Tongue (tissue), 1 donor: ENCODE measurements at regions not wholly inside any gene's neighbourhood (a gene's known extent, or its start where the extent isn't known, plus 50 kb on each side); places are given as distances from the start of the nearest gene placed in this dataset.
"Not testable (repeated sequence)": the region's sequence is repeated elsewhere in the genome, so short reads cannot be mapped to it uniquely, and the experiment has no call there.

ENCODE experiments used
- DNase-seq: peaks from one replicate; pipeline ENCODE4 v3.0.0-alpha.2; 2015

DNA sequence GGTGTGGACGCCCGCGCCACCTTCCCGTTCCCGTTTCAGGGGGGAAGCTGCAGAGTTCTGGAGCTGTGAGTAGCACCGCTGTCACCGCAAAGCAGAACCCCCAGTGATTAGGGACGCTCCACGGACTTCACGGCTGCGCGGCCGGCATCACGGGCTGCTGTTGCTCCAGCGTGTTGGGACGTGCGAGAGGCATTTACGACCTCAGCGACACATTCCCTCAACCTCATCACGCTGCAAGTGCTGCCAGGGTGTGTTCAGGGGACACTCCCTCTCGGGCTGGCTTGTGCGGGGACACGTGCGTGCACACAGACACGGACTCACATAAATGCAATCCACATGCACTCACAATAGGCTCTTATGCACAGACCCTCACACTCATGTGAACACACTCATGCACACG, 187.9 kb downstream of the NPIPB11 start:
- not testable (repeated sequence) for DNase-seq

DNA sequence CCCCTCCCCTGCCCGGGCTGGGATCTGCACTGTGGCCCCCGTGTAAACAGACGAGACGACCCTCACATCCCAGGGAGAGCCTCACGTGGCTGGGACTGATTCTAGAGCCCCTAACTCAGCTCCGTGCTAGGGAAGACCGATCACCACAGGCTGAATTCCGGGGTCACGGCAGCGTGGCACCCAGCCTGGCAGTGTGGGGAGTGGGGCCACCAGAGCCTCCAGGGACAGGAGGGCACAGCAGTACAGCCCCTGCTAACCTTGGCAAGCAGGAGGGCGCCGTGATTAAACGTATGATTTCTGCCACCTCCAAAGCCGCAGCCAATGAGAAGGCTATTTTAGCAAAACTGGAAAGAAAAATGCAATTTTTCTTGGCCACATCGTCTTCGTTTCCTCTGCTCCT, 188.3 kb downstream of the NPIPB11 start:
- not testable (repeated sequence) for DNase-seq

DNA sequence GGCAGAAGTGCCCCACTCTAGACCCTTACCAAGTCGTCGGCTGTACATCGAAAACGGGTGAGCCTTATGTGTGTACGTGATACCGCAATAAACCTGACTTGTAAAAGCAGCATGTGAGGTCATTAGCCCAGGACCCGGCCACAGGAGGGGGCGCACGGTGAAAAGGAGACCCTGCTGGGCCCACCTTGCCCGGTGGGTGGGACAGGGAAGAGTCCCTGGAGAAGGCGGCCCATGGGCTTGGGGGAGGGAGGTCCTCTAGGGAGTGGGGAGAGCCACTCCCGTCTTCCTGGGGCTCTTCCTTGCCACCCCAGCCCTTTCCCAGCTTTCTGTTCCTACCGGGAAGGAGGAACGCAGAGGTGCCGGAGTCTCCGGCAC, 188.8 kb downstream of the NPIPB11 start:
- not testable (repeated sequence) for DNase-seq

DNA sequence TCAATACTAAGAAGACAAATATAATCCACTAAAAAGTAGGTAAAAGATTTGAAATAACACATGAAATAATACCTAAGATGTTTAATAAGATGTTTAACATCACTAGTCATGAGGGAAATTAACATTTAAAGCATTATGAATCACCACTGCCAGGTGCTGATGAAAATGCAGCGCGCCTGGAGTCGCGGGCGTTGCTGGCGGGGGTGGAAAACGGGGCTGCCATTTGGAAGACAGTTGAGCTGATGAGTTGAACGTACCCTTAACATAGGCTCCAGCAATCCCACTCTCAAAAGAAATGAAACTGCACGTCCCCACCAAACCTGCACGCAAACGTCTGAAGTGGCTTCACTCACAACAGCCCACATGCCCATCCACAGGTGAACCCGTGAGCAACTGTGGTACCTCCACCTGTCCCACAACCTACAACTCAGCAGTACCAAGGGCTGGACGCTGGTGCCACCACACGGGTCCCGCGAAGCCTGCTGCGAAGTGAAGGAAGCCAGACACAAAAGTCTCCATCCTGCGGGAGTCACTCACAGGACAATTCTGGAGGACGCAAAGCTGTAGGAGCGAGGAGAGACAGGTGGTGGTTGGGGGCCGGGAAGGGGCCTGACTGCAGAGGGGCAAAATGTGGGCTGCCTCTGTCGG, 189.3 kb downstream of the NPIPB11 start:
- not testable (repeated sequence) for DNase-seq

DNA sequence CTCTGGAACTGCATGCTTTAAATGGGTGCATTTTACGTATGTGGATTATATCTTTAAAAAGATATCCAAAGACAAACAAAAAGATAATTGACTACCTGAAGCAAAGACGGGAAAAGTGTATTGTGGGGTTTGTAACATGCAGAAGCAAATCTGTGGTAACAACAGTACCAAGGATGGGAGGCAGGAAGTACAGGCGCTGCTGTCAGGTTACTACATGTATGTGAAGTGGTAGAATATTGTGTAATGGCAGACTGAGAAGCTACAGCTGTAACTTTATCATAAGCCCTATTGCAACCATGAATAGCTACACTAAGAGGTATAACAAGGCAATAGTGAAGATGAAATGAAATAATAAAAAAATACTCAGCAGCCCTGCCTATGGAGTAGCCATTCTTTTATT, 192.7 kb downstream of the NPIPB11 start:
- not testable (repeated sequence) for DNase-seq

DNA sequence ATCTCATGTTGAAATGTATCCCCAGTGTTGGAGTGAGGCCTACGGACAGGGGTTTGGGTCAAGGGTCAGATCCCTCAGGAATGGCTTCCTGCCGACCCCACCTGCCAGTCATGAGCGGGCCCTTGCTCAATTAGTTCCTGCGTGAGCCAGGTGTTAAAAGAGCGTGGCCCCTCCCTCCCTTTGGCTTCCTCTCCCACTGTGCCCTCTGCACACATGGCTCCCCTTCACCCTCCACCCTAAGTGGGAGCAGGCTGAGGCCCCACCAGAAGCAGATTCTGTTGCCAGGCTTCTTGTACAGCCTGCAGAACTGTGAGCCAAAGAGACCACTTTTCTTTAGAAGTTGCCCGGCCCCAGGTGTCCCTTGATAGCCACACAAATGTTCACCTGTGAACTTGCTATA, 193.3 kb downstream of the NPIPB11 start:
- DNase-seq = not testable (repeated sequence)

DNA sequence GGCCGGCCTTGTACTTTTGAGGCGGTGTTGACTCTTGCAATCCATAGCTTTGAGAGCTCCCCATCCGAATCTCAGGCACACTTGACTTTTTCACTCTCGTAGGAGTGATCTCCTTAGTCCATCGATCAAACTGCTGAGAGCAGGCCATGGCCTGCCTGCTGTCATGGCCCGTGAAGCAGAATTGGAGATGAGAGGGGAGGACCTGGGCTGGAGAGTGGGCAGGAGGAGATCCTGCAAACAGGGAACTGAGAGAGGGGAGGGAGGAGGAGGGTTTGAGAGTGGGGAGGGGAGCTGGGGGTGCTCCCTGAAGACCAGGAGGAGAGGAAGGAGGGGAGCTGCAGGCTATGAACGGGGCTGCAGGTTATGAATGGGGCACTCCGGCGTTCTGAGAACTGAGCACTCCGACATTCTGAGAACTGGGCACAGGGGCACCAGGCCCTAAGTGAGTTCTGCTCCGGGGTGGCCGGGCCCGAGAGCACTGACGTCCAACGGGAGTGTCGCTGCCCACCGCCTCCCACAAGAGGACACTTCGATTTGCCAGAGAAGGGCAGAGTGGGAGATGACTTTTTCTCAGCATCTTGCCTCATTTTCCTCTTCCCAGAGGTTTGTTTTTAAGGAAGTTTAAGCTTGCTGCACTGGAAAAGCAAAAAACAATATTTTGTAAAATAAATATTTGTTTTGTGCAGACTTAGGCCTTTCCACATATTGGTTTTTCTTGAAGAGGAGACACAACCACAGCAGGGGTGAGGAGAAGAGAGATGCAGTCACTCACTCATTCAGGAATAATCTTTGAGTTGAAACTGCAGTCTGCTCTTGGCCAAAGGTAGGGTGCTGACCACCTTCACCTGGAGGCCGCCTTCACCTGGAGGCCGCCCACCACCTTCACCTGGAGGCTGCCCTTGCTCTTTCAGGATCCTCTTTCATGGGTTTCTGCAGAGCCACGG, 194.2 kb downstream of the NPIPB11 start:
- not testable (repeated sequence) for DNase-seq

DNA sequence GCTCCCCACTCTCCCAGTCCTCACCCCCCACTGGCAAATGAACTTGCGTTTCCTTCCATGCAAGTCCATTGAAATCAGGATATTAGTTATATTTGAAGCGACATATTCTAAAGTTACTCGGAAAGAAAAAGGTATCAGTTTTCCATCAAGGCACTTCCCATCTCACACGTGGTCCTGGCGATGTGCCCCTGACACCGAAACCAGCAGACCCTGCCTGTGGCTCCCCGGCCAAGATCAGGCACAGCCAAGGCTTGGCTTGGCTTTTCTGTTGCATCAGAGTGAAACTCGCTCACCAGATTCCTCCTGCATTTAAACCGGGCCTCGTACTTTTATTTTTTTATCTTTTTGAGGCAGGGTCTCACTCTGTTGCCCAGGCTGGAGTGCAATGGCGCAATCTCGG, 195.1 kb downstream of the NPIPB11 start:
- not testable (repeated sequence) for DNase-seq

DNA sequence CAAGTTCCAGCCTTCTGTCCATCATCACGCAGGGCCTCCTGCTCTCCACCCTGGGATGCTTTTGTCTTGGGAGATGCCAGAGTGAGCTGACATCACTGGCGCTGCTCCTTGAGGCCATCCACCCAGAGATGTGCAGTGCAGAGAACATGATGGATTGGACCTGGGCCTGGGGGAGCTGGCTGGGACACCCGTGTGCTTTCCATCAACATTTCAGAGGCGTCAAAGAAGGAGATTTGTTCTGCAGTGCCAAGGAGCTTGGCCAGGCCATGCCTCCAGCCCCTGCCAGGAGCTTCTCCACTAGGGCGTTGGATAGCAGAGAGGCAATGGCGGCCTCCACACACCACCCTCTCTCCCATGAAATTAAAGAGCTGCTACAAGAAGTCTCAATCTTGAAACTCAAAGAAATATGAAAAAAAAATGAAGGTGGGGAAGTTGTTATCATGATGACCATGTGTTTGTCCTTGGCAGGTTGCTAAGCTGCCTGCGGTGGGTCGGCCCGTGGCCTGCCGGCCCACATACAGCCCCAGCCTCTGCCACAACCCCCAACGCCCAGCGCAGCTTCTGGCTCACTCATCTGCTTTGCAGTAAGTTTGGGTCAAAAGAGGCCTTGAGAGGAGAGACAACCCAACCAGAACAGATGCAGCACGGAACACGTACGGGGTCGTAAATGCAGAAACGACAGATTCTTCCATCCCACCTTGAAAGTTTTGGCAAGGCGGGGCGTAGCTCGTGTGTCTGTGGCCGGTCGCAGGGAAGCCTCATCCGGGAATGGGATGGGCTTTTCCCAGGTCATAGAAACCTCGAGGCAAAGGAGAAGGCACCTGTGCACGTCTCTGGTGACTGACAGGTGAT, 196.0 kb downstream of the NPIPB11 start:
- not testable (repeated sequence) for DNase-seq

DNA sequence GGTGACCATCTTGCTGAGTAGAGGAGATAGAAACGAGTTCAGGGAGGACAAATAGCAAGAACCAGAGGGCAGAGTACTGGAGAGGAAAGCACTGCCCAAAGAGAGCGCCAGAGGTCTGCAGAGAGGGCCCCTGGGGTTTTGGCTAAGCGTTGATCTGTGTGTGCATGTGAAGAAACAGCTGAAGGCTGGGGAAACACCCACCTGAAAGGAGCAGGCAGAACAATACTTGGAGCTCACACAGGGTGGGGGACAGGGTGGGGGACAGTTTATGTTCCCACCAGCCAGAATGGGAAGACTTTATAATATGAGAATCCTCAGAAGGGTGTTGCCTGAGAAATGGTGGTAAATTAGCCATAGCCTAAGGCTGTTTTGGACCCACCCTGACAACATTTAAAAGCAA, 200.4 kb downstream of the NPIPB11 start:
- not testable (repeated sequence) for DNase-seq

DNA sequence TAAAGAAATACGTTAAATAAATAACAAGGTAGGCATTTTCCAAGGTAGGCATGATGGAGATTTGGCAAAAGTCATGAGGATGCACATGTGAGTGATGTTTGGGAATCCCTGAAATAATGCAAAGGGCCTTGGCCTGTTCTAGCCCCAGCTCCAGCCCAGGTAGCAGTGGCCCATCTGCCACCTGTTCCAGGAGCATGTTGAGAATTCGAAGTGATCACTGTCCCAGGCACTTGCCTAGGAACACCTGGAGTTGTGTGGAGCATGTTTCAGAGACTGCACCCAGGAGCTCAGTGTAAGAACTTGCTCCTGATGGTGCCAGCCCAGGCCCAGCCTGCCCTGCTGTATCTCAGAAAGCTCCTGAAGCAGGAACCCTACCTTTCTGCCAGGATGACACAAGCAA, 201.4 kb downstream of the NPIPB11 start:
- not testable (repeated sequence) for DNase-seq

DNA sequence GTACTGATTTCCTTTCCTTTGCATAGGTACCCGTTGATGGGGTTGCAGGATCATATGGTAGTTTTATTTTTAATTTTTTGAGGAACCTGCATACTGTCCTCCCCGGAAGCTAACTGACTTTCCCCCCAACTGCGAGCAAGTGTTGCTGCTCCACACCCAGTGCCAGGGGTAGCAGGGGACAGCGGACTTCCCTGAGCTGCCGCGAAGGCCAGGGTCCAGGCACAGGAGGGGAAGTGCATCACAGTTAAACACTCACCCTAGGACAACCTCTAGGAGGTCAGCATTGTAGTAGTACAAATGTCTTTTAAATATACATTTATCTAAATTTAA, 201.7 kb downstream of the NPIPB11 start:
- DNase-seq = no peak

DNA sequence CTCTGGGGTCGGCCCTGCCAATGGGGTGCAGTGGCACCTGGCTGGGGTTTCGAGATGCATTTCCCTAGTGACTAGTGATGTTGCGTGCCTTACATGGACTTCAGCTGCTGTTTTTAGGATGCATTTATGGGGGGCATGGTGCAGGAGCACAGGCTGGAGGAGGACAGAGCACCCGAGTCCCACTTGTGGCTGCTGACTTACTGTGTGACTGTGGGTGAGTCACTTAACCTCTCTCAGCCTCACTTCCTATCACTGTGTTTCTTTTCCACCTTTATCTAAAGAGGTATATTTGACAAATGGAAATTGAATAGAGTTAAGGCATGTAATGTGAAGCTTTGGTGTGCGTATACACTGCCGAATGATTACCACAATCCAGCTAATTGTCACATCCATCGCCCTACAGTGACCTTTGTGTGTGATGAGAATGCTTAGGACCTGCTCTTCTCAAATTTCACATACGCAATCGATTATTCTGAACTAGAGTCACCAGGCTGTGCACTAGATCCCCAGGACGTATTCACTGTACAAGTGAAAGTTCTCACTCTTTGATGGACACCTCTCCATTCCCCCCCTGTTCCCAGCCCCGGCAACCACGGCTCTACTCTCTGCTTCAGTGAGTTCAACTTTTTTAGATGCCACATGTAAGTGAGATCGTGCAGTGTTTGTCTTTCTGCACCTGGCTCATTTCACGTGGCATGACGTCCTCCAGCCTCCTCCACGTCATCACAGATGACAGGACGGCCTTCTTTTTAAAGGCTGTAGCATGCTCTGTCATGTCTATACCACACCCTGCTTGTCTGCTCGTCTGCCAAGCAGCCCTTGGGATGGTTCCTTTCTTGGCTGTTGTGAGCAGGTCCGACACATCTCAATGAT, 202.3 kb downstream of the NPIPB11 start:
- DNase-seq = not testable (repeated sequence)

DNA sequence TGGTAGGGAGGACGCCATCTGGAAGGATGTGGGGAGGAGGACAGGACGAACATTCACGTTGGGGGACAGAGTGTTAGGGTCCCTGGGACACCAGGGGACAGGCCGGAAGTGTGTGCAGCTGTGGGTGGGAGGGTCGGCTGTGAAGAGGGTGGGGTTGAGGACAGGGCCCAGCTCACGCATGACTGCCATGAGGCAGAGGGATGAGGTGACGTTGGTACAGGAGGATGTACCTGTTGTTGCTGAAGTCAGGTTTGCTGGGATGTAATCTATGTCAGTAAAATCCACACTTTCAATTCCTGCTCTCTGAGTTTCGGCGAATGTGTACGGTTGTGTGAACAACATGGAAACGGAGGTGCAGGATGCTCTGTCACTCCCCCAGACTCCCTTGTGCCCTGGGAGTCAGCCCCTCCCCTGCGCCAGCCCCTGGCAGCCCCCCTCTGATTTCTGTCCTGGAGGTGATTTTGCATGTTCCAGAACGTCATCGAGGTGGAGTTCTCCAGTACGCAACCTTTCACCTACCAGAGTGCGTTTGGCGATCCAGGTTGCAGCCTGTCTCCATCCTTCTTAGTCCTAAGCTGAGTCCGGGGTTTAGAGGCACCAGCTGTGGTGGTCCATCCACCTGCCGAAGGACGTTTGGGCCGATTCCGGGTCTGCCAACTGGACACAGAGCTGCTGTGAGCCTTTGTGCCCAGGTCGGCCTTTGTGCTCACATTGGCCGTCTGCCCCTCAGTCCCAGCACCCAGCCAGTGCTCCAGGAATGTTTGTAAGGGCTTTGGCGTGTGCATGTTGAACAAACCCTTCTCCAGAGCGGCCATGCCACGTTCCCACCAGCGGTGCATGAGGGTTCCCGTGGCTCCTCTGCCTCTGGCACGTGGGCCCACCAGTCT, 203.2 kb downstream of the NPIPB11 start:
- not testable (repeated sequence) for DNase-seq

DNA sequence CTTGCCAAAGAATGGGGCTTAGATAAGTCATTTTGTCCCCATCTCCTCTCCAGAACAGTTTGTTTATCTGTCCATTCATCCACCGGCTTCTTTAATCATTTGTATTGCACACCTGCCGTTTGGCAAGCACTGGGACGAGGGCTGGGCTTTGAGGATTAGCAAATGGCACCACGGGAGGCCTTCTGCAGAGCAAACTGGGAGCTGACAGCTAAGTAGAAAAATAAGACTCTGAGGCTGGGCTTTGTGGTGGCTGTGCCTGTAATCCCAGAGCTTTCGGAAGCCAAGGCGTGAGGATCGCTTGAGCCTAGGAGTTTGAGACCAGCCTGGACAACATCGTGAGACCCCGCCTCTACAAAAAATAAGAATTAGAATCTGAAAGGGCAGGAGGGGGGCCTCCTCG, 203.9 kb downstream of the NPIPB11 start:
- DNase-seq = not testable (repeated sequence)

DNA sequence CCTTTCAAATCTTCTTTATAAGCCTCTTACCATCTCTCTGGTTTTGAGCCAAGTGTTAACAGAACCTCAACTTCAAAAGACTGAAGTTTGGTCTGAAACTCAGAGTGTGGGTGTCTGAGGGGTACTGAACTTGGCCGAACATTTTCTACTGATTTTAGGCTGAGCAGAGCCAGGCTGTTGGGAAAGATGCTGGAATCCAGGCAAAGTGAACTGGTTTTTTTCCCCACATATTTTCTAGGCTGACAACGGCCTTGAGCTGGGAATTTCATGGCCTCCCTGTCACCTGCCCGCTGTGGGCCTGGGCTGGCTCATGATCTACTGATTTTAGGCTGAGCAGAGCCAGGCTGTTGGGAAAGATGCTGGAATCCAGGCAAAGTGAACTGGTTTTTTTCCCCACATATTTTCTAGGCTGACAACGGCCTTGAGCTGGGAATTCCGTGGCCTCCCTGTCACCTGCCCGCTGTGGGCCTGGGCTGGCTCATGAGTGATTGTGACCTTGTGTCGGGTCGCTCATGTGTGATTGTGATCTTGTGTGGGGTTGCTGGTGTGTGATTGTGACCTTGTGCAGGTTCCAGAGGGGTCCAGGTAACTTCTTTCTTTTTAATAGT, 204.4 kb downstream of the NPIPB11 start:
- DNase-seq = not testable (repeated sequence)

DNA sequence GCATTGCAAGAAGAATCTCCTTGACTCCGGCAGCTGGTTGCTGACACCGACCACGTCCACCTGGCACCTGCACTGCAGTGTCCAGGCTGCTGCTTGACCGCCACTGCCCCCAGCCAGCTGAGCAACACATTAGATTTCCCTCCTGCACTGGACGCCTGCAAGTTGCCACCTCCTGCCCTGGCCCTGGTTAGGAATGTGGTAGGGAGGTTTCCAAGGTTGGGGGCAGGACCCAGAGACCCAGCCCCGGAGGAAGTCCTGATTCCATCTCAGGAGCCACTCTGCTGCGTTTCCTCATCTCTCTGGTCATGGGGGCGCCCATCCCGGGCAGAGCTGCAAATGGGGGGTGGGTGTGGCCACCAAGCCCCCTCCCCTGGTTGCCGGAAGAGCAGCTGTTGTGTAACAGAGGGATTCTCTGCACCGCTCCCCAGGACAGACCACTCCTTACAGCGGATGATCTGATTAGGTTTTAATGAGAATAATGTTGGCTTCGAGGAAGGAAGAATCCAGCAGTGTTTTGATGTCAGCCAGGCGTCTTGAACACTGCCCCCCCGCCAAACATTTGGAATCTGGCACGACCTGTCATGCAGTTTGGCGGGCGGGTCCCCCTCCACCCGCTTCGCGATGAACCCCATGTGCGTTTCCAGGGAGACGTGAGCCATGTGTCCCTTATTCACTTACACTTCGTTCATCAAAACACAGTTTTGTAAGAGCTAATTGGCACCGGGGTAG, 205.1 kb downstream of the NPIPB11 start:
- DNase-seq = peak; percentile 69

DNA sequence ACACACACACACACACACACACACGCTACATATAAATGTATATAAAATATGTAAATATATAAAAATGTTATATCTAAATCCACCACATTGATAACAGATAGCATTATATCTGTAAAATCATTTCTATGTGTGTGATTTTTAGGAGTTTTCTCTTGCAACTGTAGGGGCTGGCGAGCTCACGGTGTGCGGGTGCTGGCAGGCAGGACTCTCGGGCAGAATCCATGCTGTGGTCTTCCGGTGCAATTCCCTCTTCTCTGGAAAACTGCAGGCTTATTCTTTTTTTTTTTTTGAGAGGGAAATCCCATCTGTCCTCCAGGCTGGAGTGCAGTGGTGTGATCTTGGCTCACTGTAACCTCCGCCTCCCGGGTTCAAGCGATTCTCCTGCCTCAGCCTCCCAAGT, 205.8 kb downstream of the NPIPB11 start:
- DNase-seq = not testable (repeated sequence)

DNA sequence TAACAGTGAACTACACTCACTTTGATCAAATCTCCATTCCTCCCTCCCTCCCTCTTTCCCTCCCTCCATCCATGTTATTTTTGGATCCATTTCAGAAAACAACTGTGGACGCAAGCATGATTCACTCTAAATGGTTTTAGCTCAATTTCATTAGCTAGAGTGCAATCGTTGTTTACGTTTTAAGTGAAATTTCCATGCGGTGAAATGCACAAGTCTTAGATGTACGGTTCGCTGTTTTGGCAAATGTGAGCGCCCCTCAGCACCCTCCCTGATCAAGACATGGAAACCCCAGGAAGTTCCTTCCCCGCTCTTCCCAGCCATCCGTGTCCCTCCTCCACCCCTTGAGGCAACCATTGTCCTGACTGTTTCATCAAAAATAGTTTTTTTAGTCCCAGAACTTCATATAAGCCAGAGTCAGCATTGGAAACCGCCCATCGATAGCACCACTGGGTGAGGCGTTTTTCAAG, 206.3 kb downstream of the NPIPB11 start:
- not testable (repeated sequence) for DNase-seq
